DOHH2 (cell line): ENCODE measurements at regions not wholly inside any gene's neighbourhood (a gene's known extent, or its start where the extent isn't known, plus 50 kb on each side); places are given as distances from the start of the nearest gene placed in this dataset.

Experiments used
- H3F3A ChIP-seq: fragments of 200-600 bp; sonication (generic), shearing (Covaris generic); 2 replicates; pipeline ENCODE4 v1.6.0; 2016; ENCODE audit warnings: antibody characterized with exemption, mild to moderate bottlenecking; ENCODE audit not compliant: control insufficient read depth, insufficient read depth
- H3K27ac ChIP-seq: fragments of 200-600 bp; sonication (generic); 2 replicates; pipeline ENCODE4 v1.5.1; 2014; ENCODE audit warnings: low read depth, mild to moderate bottlenecking, low read length, moderate library complexity
- H3K27me3 ChIP-seq: fragments of 200-600 bp; sonication (generic); 2 replicates; pipeline ENCODE4 v1.6.1; 2014; ENCODE audit warnings: mild to moderate bottlenecking, low read length, mixed read lengths; ENCODE audit not compliant: control insufficient read depth
- H3K36me3 ChIP-seq: fragments of 200-600 bp; sonication (generic); 2 replicates; pipeline ENCODE4 v1.6.1; 2014; ENCODE audit warnings: mild to moderate bottlenecking, low read length, moderate library complexity, mixed read lengths; ENCODE audit not compliant: control insufficient read depth
- H3K4me1 ChIP-seq: fragments of 200-600 bp; sonication (generic); 2 replicates; pipeline ENCODE4 v1.6.1; 2014; ENCODE audit warnings: mild to moderate bottlenecking, low read length, mixed read lengths; ENCODE audit not compliant: control insufficient read depth
- H3K4me2 ChIP-seq: fragments of 200-600 bp; sonication (generic); 2 replicates; pipeline ENCODE4 v1.6.0; 2014; ENCODE audit warnings: mild to moderate bottlenecking, low read length, moderate library complexity
- H3K4me3 ChIP-seq: fragments of 200-600 bp; sonication (generic); 2 replicates; pipeline ENCODE4 v1.5.1; 2014; ENCODE audit warnings: mild to moderate bottlenecking, low read length, mixed read lengths
- H3K79me2 ChIP-seq: fragments of 200-600 bp; sonication (generic); 2 replicates; pipeline ENCODE4 v1.6.1; 2014; ENCODE audit warnings: mild to moderate bottlenecking, low read length, mixed read lengths; ENCODE audit not compliant: control insufficient read depth
- H3K9me2 ChIP-seq: fragments of 200-600 bp; sonication (generic); replicated peaks from 2 replicates; pipeline ENCODE4 v1.6.1; 2014; ENCODE audit warnings: mild to moderate bottlenecking, low read length, mixed read lengths; ENCODE audit not compliant: control insufficient read depth
- H3K9me3 ChIP-seq: fragments of 200-600 bp; sonication (generic); 2 replicates; pipeline ENCODE4 v1.6.1; 2014; ENCODE audit warnings: antibody characterized with exemption, low read length, mixed read lengths; ENCODE audit not compliant: control insufficient read depth, insufficient read depth
- H4K20me1 ChIP-seq: fragments of 200-600 bp; sonication (generic); 2 replicates; pipeline ENCODE4 v1.6.0; 2014; ENCODE audit warnings: low read depth, mild to moderate bottlenecking, antibody characterized with exemption, low read length, moderate library complexity; ENCODE audit not compliant: control insufficient read depth, insufficient read depth
- CTCF ChIP-seq: fragments of 200-600 bp; sonication (generic); IDR thresholded peaks from one replicate; pipeline ENCODE4 v1.5.1; 2014; ENCODE audit warnings: antibody characterized with exemption, mild to moderate bottlenecking, low read depth, low read length; ENCODE audit not compliant: poor library complexity, severe bottlenecking
- EZH2phosphoT487 ChIP-seq: fragments of 200-600 bp; sonication (generic); IDR thresholded peaks from 2 replicates; pipeline ENCODE4 v1.6.1; 2017; ENCODE audit warnings: borderline replicate concordance, mild to moderate bottlenecking, antibody characterized with exemption, low read length, moderate library complexity, mixed read lengths

DNA sequence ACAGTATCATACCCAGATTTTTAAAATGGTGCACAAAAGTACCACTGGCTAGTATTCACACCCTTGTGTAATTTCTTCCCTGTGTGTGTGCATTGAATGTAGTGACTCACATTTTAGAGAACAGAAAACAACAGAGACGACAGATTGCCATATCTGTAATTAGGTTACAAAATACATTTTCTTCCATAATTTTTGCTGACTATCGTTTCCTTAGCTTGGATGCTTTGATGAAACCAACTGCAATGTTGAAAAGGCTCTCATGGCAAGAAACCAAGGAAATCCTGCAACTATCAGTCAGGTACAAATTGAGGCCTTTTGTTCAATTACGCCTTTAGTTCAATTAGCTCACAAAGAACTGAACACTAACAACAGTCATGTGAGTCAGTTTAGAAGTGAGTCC, 484.4 kb downstream of the ZNF804A start:
- H4K20me1 ChIP-seq, result no peaks in the 10 kb centered on the region
- H3K9me2 ChIP-seq, result no peaks in the 10 kb centered on the region
- no peak overlapping the region for H3K27ac ChIP-seq
- no peaks in the 10 kb centered on the region for H3K9me3 ChIP-seq
- TF ChIP-seq EZH2phosphoT487 (no peak), CTCF (no peak)
- no peaks in the 10 kb centered on the region for H3K79me2 ChIP-seq
- no peaks in the 10 kb centered on the region for H3K36me3 ChIP-seq
- H3K4me3 ChIP-seq, result no peak overlapping the region
- H3F3A ChIP-seq, result no peaks in the 10 kb centered on the region
- no peaks in the 10 kb centered on the region for H3K27me3 ChIP-seq
- H3K4me1 ChIP-seq, result no peaks in the 10 kb centered on the region
- no peak overlapping the region for H3K4me2 ChIP-seq

DNA sequence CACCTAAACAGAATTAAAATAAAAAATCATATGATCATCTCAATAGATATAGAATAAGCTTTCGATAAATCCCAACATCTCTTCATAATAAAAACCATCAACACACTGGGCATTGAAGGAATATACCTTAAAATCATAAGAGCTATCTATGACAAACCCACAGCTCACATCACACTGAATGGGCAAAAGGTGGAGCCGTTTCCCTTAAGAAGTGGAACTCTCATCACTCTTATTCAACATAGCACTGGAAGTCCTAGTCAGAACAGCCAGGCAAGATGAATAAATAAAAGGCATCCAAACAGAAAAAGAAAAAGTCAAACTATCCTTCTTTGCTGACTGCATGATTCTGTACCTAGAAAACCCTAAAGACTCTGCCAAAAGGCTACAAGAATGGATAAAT, 510.3 kb downstream of the ZNF804A start:
- Histone ChIP-seq H4K20me1 (no peaks in the 10 kb centered on the region), H3K79me2 (no peaks in the 10 kb centered on the region), H3K36me3 (no peaks in the 10 kb centered on the region), H3K27me3 (no peaks in the 10 kb centered on the region), H3K9me2 (no peaks in the 10 kb centered on the region), H3F3A (no peaks in the 10 kb centered on the region), H3K27ac (no peak overlapping the region), H3K4me3 (no peak overlapping the region), H3K4me1 (no peaks in the 10 kb centered on the region), H3K4me2 (no peak overlapping the region), H3K9me3 (no peaks in the 10 kb centered on the region)
- TF ChIP-seq EZH2phosphoT487 (no peak), CTCF (no peak)

DNA sequence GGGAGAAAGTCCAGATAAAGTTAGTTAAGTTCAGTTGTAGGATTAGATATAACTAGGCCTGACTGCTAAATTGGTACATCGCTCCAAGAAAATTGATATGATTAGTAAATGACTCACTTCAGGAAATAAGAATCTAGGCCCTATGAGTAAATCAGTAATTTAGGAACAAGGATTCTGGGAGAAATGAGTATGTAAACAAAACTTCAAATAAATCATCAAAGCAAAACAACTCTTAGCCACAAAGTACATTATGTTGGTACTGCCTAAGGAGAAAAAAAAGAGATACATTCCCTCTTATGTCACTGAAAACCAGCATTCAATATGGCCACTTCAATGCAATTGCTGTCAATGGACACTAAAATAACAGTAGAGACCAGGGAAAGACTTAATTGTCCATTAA, 529.1 kb downstream of the ZNF804A start:
- H3K36me3 ChIP-seq, result no peaks in the 10 kb centered on the region
- no peaks in the 10 kb centered on the region for H3K27me3 ChIP-seq
- H4K20me1 ChIP-seq, result no peaks in the 10 kb centered on the region
- H3K4me1 ChIP-seq, result no peaks in the 10 kb centered on the region
- H3K4me2 ChIP-seq, result no peak overlapping the region
- H3K9me3 ChIP-seq, result no peaks in the 10 kb centered on the region
- no peak overlapping the region for H3K27ac ChIP-seq
- no peak overlapping the region for H3K4me3 ChIP-seq
- H3F3A ChIP-seq, result no peaks in the 10 kb centered on the region
- no peaks in the 10 kb centered on the region for H3K9me2 ChIP-seq
- TF ChIP-seq EZH2phosphoT487 (no peak), CTCF (no peak)
- H3K79me2 ChIP-seq, result no peaks in the 10 kb centered on the region

GRCh38 chr2:185128346-185128745, 530.0 kb downstream of the ZNF804A start:
- Histone ChIP-seq H3F3A (no peaks in the 10 kb centered on the region), H4K20me1 (no peaks in the 10 kb centered on the region), H3K9me3 (no peaks in the 10 kb centered on the region), H3K4me3 (no peak overlapping the region), H3K4me1 (no peaks in the 10 kb centered on the region), H3K9me2 (no peaks in the 10 kb centered on the region), H3K4me2 (no peak overlapping the region), H3K79me2 (no peaks in the 10 kb centered on the region), H3K27ac (no peak overlapping the region), H3K36me3 (no peaks in the 10 kb centered on the region), H3K27me3 (no peaks in the 10 kb centered on the region)
- TF ChIP-seq CTCF, result no peak
- TF ChIP-seq EZH2phosphoT487, result no peak
